Vagina (tissue), 2 donors: ENCODE measurements at regions not wholly inside any gene's neighbourhood (a gene's known extent, or its start where the extent isn't known, plus 50 kb on each side); places are given as distances from the start of the nearest gene placed in this dataset.

Source experiments
- DNase-seq, 2 donors: peaks; one replicate each; pipeline ENCODE4 v3.0.0-alpha.2; 2017; ENCODE audit errors: extremely low spot score in 2 of 2
- H3K27ac ChIP-seq: fragments of 200-600 bp; sonication (generic); one replicate; pipeline ENCODE4 v1.5.1; 2019
- H3K27me3 ChIP-seq: fragments of 200-600 bp; sonication (generic); one replicate; pipeline ENCODE4 v1.5.1; 2019
- H3K36me3 ChIP-seq, 2 donors: fragments of 200-600 bp; sonication (generic); one replicate each; pipeline ENCODE4 v1.5.1; 2017 to 2019
- H3K4me1 ChIP-seq: fragments of 200-600 bp; sonication (generic); one replicate; pipeline ENCODE4 v1.5.1; 2019
- H3K4me3 ChIP-seq, 2 donors: fragments of 200-600 bp; sonication (generic); 1 replicate in 1 of 2; 2 replicates in 1 of 2; pipeline ENCODE4 v1.5.1; 2016 to 2019
- H3K9me3 ChIP-seq: fragments of 200-600 bp; sonication (generic); one replicate; pipeline ENCODE4 v1.5.1; 2019
- POLR2A ChIP-seq, 2 donors: fragments of 450-650 bp; IDR thresholded peaks; one replicate each; pipeline ENCODE4 v1.6.1; 2017; ENCODE audit warnings: antibody characterized with exemption in 2 of 2, mild to moderate bottlenecking in 2 of 2, moderate library complexity in 2 of 2
- POLR2AphosphoS5 ChIP-seq, 2 donors: sonication (generic); formaldehyde crosslinking; IDR thresholded peaks; one replicate each; pipeline ENCODE4 v1.9.0; 2017; ENCODE audit warnings: antibody characterized with exemption in 2 of 2, mild to moderate bottlenecking in 2 of 2, low read depth in 1 of 2; ENCODE audit not compliant: insufficient read depth in 1 of 2
- intact Hi-C: fragments of 100-400 bp; cut with DNase I; formaldehyde crosslinking; loops from one replicate; pipeline ENCODE4 v1.15.1; 2023
- TF ChIP-seq, protein P1 (sequence below), 3 experiments: fragments of 450-650 bp in 2 of 3; fragments of 200-600 bp in 1 of 3; sonication (generic) in 1 of 3; IDR thresholded peaks; one replicate each; pipeline ENCODE4 v1.5.1; 2017 to 2019; ENCODE audit warnings: antibody characterized with exemption in 3 of 3, mild to moderate bottlenecking in 2 of 3, moderate library complexity in 2 of 3

- no peaks in the 10 kb centered on the region for H3K36me3 ChIP-seq
- no peak overlapping the region for H3K27ac ChIP-seq
- H3K4me3 ChIP-seq, result no peak overlapping the region
- intact Hi-C loops, result no loop called here
- DNase-seq, result no peak
- TF ChIP-seq POLR2AphosphoS5 (IDR thresholded peaks at IDR 0.05; ENCODE audit: insufficient read depth in 1 of 2, low read depth in 1 of 2), result no peak
- no peak for TF ChIP-seq POLR2A (IDR thresholded peaks at IDR 0.05)
- TF ChIP-seq, protein P1, sequence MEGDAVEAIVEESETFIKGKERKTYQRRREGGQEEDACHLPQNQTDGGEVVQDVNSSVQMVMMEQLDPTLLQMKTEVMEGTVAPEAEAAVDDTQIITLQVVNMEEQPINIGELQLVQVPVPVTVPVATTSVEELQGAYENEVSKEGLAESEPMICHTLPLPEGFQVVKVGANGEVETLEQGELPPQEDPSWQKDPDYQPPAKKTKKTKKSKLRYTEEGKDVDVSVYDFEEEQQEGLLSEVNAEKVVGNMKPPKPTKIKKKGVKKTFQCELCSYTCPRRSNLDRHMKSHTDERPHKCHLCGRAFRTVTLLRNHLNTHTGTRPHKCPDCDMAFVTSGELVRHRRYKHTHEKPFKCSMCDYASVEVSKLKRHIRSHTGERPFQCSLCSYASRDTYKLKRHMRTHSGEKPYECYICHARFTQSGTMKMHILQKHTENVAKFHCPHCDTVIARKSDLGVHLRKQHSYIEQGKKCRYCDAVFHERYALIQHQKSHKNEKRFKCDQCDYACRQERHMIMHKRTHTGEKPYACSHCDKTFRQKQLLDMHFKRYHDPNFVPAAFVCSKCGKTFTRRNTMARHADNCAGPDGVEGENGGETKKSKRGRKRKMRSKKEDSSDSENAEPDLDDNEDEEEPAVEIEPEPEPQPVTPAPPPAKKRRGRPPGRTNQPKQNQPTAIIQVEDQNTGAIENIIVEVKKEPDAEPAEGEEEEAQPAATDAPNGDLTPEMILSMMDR (IDR thresholded peaks at IDR 0.05), result no peak
- H3K27me3 ChIP-seq, result peaks cover 6% of the 10 kb centered on the region
- H3K9me3 ChIP-seq, result no peaks in the 10 kb centered on the region
- H3K4me1 ChIP-seq, result no peaks in the 10 kb centered on the region
Measured at GRCh38 chr17:36885771-36886377, 51.4 kb upstream of the LHX1 start.
